ENCODE measurements at regions not wholly inside any gene's neighbourhood (a gene's known extent, or its start where the extent isn't known, plus 50 kb on each side); places are given as distances from the start of the nearest gene placed in this dataset.

GRCh38 chr3:170740285-170740684 is 129.7 kb downstream of the RPL22L1 start:
- H3K9me3 ChIP-seq (ENCODE audit: low read length), result no peaks in the 10 kb centered on the region
- POLR2A ChIA-PET, result no interaction called here

GRCh38 chr3:170739410-170739809 is 130.6 kb downstream of the RPL22L1 start:
- BruUV-seq (replicated peaks), result no TSS peak
- H2AFZ ChIP-seq (ENCODE audit: low read length), result no peak overlapping the region
- H3K4me2 ChIP-seq (ENCODE audit: low read length), result no peak overlapping the region
- H3K9me3 ChIP-seq (ENCODE audit: low read length), result no peaks in the 10 kb centered on the region
- ChIA-PET POLR2A (interaction anchor here (0.6 to 0.8 kb wide), 3 partner anchors 199 to 1024 kb away, joined by 3 to 5 read pairs (median 3); no protein-coding TSS in a partner anchor), CTCF (ENCODE audit: unreplicated experiment) (no interaction called here)
- H3K4me1 ChIP-seq (ENCODE audit: insufficient read depth, low read length, poor library complexity, severe bottlenecking), result no peaks in the 10 kb centered on the region
- TF ChIP-seq CTCF (conservative IDR thresholded peaks at IDR 0.05; ENCODE audit: low read length), result no peak
- H3K79me2 ChIP-seq (ENCODE audit: insufficient read depth, low read depth, low read length), result no peaks in the 10 kb centered on the region
- no peak for DNase-seq (ENCODE audit: low spot score)
- H3K27ac ChIP-seq (ENCODE audit: low read depth, low read length, poor library complexity, severe bottlenecking), result no peak overlapping the region
- no peaks in the 10 kb centered on the region for H3K9me2 ChIP-seq (ENCODE audit: insufficient read depth, low read length)
- H3K36me3 ChIP-seq (ENCODE audit: insufficient read depth, low read length), result no peaks in the 10 kb centered on the region
- H4K20me1 ChIP-seq (ENCODE audit: insufficient read depth, low read length), result no peaks in the 10 kb centered on the region
- intact Hi-C loops (cut with micrococcal nuclease; ENCODE audit: unreplicated experiment), result no loop called here
- H3K4me3 ChIP-seq (ENCODE audit: low read depth, low read length, poor library complexity, severe bottlenecking), result no peak overlapping the region

More at GRCh38 chr3:170740285-170740684, 129.7 kb downstream of the RPL22L1 start:
- H3K4me1 ChIP-seq (ENCODE audit: insufficient read depth, low read length, poor library complexity, severe bottlenecking), result no peaks in the 10 kb centered on the region
- no TSS peak for BruUV-seq (replicated peaks)
- H4K20me1 ChIP-seq (ENCODE audit: insufficient read depth, low read length), result no peaks in the 10 kb centered on the region
- no peak overlapping the region for H2AFZ ChIP-seq (ENCODE audit: low read length)
- H3K79me2 ChIP-seq (ENCODE audit: insufficient read depth, low read depth, low read length), result no peaks in the 10 kb centered on the region
- H3K36me3 ChIP-seq (ENCODE audit: insufficient read depth, low read length), result no peaks in the 10 kb centered on the region
- no peak overlapping the region for H3K4me2 ChIP-seq (ENCODE audit: low read length)
- CTCF ChIA-PET (ENCODE audit: unreplicated experiment), result no interaction called here
- H3K4me3 ChIP-seq (ENCODE audit: low read depth, low read length, poor library complexity, severe bottlenecking), result no peak overlapping the region
- no peak for DNase-seq (ENCODE audit: low spot score)
- TF ChIP-seq EZH2phosphoT487 (IDR thresholded peaks at IDR 0.05; ENCODE audit: borderline replicate concordance, low read depth, low read length) (no peak), CTCF (conservative IDR thresholded peaks at IDR 0.05; ENCODE audit: low read length) (no peak)
- H3K27ac ChIP-seq (ENCODE audit: low read depth, low read length, poor library complexity, severe bottlenecking), result no peak overlapping the region
- intact Hi-C loops (cut with micrococcal nuclease; ENCODE audit: unreplicated experiment), result no loop called here
- H3K9me2 ChIP-seq (ENCODE audit: insufficient read depth, low read length), result no peaks in the 10 kb centered on the region

- Histone ChIP-seq H3K4me3 (ENCODE audit: low read depth, low read length, poor library complexity, severe bottlenecking) (no peak overlapping the region), H3K79me2 (ENCODE audit: insufficient read depth, low read depth, low read length) (no peaks in the 10 kb centered on the region), H3K9me2 (ENCODE audit: insufficient read depth, low read length) (no peaks in the 10 kb centered on the region), H3K4me1 (ENCODE audit: insufficient read depth, low read length, poor library complexity, severe bottlenecking) (no peaks in the 10 kb centered on the region), H3K27ac (ENCODE audit: low read depth, low read length, poor library complexity, severe bottlenecking) (no peak overlapping the region), H3K9me3 (ENCODE audit: low read length) (no peaks in the 10 kb centered on the region), H2AFZ (ENCODE audit: low read length) (no peak overlapping the region), H3K36me3 (ENCODE audit: insufficient read depth, low read length) (no peaks in the 10 kb centered on the region), H4K20me1 (ENCODE audit: insufficient read depth, low read length) (no peaks in the 10 kb centered on the region), H3K4me2 (ENCODE audit: low read length) (no peak overlapping the region)
- POLR2A ChIA-PET, result interaction anchor here (0.6 to 0.8 kb wide), 4 partner anchors 15 to 1025 kb away, joined by 3 to 5 read pairs (median 3); no protein-coding TSS in a partner anchor
- no TSS peak for BruUV-seq (replicated peaks)
- TF ChIP-seq EZH2phosphoT487 (IDR thresholded peaks at IDR 0.05; ENCODE audit: borderline replicate concordance, low read depth, low read length), result no peak
- no peak for TF ChIP-seq CTCF (conservative IDR thresholded peaks at IDR 0.05; ENCODE audit: low read length)
- CTCF ChIA-PET (ENCODE audit: unreplicated experiment), result no interaction called here
- DNase-seq (ENCODE audit: low spot score), result no peak
- intact Hi-C loops (cut with micrococcal nuclease; ENCODE audit: unreplicated experiment), result no loop called here
Measured at GRCh38 chr3:170738766-170739165, 131.2 kb downstream of the RPL22L1 start.

Measured in OCI-LY7 (cell line).